Upper lobe of right lung (tissue), 1 donor: ENCODE measurements at regions not wholly inside any gene's neighbourhood (a gene's known extent, or its start where the extent isn't known, plus 50 kb on each side); places are given as distances from the start of the nearest gene placed in this dataset.

Experiments used
- ATAC-seq: fragments of 200-7000 bp; cut with Tn5 transposase; one replicate; pipeline ENCODE4 v1.9.1; 2020; ENCODE audit warnings: mild to moderate bottlenecking, moderate library complexity
- DNase-seq: peaks from one replicate; pipeline ENCODE4 v3.0.0-alpha.2; 2020
- H3K27ac ChIP-seq: fragments of 200-600 bp; one replicate; pipeline ENCODE4 v1.8.0; 2022
- H3K27me3 ChIP-seq: fragments of 200-600 bp; one replicate; pipeline ENCODE4 v1.8.0; 2022; ENCODE audit warnings: mild to moderate bottlenecking
- H3K36me3 ChIP-seq: fragments of 200-600 bp; one replicate; pipeline ENCODE4 v1.8.0; 2022
- H3K4me1 ChIP-seq: fragments of 200-600 bp; one replicate; pipeline ENCODE4 v1.8.0; 2022
- H3K4me3 ChIP-seq: fragments of 200-600 bp; one replicate; pipeline ENCODE4 v1.8.0; 2022; ENCODE audit warnings: mild to moderate bottlenecking
- H3K9me3 ChIP-seq: fragments of 200-600 bp; one replicate; pipeline ENCODE4 v1.8.0; 2022
- intact Hi-C: fragments of 100-400 bp; cut with DNase I; formaldehyde crosslinking; loops from one replicate; pipeline ENCODE4 v1.11.0; 2022
- TF ChIP-seq, protein P1 (sequence below): fragments of 200-600 bp; IDR thresholded peaks from one replicate; pipeline ENCODE4 v1.8.0; 2022; ENCODE audit warnings: antibody characterized with exemption
- donor health status: DM: no; HTN: yes; CAD: no; lungs with severe emphysema.

- DNase-seq (no peak), ATAC-seq (no peak)
- H3K27ac ChIP-seq, result no peak overlapping the region
- TF ChIP-seq, protein P1, sequence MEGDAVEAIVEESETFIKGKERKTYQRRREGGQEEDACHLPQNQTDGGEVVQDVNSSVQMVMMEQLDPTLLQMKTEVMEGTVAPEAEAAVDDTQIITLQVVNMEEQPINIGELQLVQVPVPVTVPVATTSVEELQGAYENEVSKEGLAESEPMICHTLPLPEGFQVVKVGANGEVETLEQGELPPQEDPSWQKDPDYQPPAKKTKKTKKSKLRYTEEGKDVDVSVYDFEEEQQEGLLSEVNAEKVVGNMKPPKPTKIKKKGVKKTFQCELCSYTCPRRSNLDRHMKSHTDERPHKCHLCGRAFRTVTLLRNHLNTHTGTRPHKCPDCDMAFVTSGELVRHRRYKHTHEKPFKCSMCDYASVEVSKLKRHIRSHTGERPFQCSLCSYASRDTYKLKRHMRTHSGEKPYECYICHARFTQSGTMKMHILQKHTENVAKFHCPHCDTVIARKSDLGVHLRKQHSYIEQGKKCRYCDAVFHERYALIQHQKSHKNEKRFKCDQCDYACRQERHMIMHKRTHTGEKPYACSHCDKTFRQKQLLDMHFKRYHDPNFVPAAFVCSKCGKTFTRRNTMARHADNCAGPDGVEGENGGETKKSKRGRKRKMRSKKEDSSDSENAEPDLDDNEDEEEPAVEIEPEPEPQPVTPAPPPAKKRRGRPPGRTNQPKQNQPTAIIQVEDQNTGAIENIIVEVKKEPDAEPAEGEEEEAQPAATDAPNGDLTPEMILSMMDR, result no peak
- H3K4me1 ChIP-seq, result no peaks in the 10 kb centered on the region
- intact Hi-C loops, result no loop called here
- H3K4me3 ChIP-seq, result no peak overlapping the region
- no peaks in the 10 kb centered on the region for H3K9me3 ChIP-seq
- no peaks in the 10 kb centered on the region for H3K27me3 ChIP-seq
- no peaks in the 10 kb centered on the region for H3K36me3 ChIP-seq
Measured at GRCh38 chr9:107660976-107661375, 171.4 kb upstream of the KLF4 start.

DNA sequence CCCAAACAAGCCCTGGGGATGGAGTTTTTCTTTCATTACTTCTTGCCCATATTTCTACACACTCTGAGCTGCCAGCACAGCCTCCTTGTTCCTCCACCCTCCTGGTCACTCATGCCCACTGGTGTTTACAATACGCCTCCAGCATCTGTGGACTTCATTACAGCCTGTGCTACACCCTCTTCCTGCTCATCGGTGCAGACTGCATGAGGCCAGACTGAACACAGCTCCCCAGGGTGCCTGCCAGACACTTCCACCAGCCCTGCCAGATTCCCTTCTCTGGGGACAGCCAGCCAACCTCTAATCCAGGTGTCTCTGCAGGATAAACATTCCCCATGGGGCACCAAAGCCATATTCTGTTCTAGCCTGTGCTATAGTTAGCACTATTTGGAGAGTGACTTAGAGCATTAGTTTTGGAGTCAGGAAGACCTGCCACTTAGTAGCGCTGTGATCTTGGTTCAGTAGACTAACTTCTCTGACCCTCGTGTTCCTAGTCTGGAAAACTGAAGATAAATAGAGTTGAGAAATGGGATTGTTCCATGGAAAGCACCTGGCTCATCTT lies 163.8 kb upstream of the KLF4 start:
- Histone ChIP-seq H3K36me3 (no peaks in the 10 kb centered on the region), H3K27ac (no peak overlapping the region), H3K4me1 (no peaks in the 10 kb centered on the region), H3K9me3 (no peaks in the 10 kb centered on the region), H3K27me3 (no peaks in the 10 kb centered on the region), H3K4me3 (no peak overlapping the region)
- intact Hi-C loops, result no loop called here
- no peak for DNase-seq
- TF ChIP-seq, protein P1, result no peak
- peak; percentile 56 for ATAC-seq

DNA sequence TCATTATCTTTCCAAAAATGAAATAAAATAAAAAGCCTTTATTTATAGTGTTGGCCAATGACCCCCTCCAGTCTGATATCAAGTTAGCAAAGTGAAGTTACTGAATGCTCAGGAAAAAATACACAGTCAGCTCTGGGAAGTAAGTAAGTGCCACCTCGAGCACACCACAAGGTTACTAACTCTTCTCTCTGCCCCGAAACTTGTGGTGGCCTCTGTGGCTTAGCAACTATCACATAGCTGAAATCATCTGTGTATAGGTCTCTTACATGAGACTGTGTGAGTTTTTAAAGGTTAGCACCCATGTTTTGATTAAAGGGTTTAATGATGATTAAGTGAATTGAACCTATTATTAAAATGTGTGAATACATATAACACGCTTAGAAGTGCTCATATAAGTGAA lies 161.4 kb upstream of the KLF4 start:
- Histone ChIP-seq H3K27me3 (no peaks in the 10 kb centered on the region), H3K9me3 (no peaks in the 10 kb centered on the region), H3K4me3 (no peak overlapping the region), H3K4me1 (no peaks in the 10 kb centered on the region), H3K36me3 (no peaks in the 10 kb centered on the region), H3K27ac (no peak overlapping the region)
- TF ChIP-seq, protein P1, result no peak
- intact Hi-C loops, result no loop called here
- ATAC-seq, result no peak
- no peak for DNase-seq

DNA sequence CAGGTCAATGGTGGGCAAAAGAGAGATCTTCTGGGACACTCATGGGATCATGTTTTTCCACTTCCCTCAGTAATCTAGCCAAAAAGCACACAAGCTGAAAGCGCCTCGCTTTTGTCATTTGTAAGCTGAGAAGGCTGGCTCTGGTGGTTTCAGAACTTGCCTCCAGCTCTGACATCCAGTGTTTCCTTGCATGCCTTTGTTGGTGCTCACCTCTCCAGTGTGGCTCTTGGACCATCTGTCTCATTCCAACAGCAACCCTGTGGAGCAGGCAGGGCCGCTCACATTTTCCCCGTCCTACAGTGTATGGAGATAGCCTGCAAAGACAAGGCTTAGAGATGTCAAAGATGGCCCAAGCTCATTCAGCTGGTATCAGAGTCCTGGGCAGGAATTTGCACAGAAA lies 160.8 kb upstream of the KLF4 start:
- H3K4me3 ChIP-seq, result no peak overlapping the region
- intact Hi-C loops, result no loop called here
- H3K27me3 ChIP-seq, result no peaks in the 10 kb centered on the region
- H3K27ac ChIP-seq, result no peak overlapping the region
- DNase-seq (no peak), ATAC-seq (no peak)
- TF ChIP-seq, protein P1, result no peak
- H3K36me3 ChIP-seq, result no peaks in the 10 kb centered on the region
- no peaks in the 10 kb centered on the region for H3K9me3 ChIP-seq
- peaks cover 4% of the 10 kb centered on the region for H3K4me1 ChIP-seq

DNA sequence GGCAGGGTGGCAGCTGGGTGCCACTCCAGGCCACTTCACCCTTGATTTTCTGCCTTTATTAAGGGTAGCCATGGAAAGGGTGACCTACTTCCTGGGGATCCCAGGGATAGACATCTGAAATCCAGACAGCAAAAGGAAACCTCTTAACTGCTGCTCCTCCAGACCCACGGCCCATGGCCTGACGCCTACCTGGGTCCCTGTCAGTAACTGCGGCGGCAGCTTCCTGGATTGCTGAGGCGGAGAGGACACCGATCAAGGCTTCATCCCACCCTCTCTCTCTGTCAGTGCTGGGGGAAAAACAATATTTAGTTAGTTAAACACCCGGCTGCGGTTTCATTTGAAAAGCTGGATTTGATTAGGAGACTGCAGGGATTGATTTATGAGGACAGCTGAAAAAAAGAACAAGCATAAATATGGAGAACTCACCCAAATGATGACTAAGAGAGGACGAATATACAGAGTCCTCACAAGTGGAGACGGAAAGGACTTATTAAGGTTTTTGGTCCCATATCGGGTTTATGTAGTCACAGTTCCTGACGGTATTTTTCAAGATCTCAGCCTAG lies 158.7 kb upstream of the KLF4 start:
- intact Hi-C loops, result no loop called here
- TF ChIP-seq, protein P1, result no peak
- H3K4me3 ChIP-seq, result no peak overlapping the region
- H3K27ac ChIP-seq, result no peak overlapping the region
- no peaks in the 10 kb centered on the region for H3K27me3 ChIP-seq
- peaks cover 13% of the 10 kb centered on the region for H3K4me1 ChIP-seq
- H3K36me3 ChIP-seq, result no peaks in the 10 kb centered on the region
- DNase-seq, result no peak
- no peaks in the 10 kb centered on the region for H3K9me3 ChIP-seq
- ATAC-seq, result no peak

DNA sequence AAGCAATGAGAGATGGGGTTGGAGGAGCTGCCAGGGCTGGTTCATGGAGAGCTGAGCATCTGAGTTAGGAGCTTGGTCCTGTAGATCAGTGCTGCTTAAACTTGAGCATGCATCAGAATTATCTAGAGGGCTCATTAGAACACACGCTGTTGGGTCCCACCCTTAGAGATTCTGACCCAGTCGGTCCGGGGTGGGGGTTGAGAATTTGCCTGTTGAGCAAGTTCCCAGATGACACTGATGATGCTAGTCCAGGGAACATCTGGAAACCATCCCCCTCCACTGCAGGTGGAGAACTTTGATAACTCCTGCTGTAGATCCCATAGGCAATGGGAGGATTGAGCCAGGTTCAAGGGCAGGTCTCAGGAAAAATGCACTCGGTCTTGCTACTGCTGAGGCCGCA lies 158.0 kb upstream of the KLF4 start:
- Histone ChIP-seq H3K27me3 (no peaks in the 10 kb centered on the region), H3K9me3 (no peaks in the 10 kb centered on the region), H3K27ac (no peak overlapping the region), H3K4me3 (no peak overlapping the region), H3K36me3 (no peaks in the 10 kb centered on the region), H3K4me1 (peaks cover 13% of the 10 kb centered on the region)
- TF ChIP-seq, protein P1, result no peak
- ATAC-seq, result no peak
- DNase-seq, result no peak
- intact Hi-C loops, result no loop called here
